GM19463 (cell line): ENCODE measurements at regions not wholly inside any gene's neighbourhood (a gene's known extent, or its start where the extent isn't known, plus 50 kb on each side); places are given as distances from the start of the nearest gene placed in this dataset.
"Not testable (repeated sequence)": the region's sequence is repeated elsewhere in the genome, so short reads cannot be mapped to it uniquely, and the experiment has no call there.

Experiments used
- ATAC-seq: cut with Tn5 transposase; IDR thresholded peaks from one replicate; pipeline ENCODE4 v1.9.1; 2021; ENCODE audit warnings: mild to moderate bottlenecking, moderate library complexity; ENCODE audit not compliant: unreplicated experiment

- no peak for ATAC-seq
Observed at GRCh38 chr2:234166531-234166930, 116.0 kb downstream of the SPP2 start.

DNA sequence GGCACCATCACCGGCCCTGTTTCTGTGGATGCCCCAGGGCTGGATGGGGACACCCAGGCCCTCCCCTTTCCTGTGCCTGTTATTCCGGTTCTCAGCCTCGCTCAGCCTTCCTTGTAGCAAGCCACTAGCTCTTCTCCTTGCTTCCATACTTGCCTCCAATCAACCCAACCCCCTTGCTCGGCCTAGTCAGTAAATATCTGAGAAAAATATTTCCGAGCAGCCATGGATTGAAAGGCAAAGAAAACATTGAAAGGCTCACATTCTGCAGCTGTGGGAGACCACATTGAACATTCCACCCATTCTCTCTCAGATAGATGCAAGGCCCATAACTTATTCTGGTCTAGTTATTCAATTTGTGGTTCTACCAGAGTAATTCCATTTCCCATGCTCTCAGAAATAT is 114.9 kb downstream of the SPP2 start:
- ATAC-seq = no peak

GRCh38 chr2:234164493-234165413 is 114.3 kb downstream of the SPP2 start:
- no peak for ATAC-seq

- no peak for ATAC-seq
Observed at GRCh38 chr2:234163510-234164045, 113.1 kb downstream of the SPP2 start.

GRCh38 chr2:234162861-234163260 is 112.4 kb downstream of the SPP2 start:
- no peak for ATAC-seq

GRCh38 chr2:234161932-234162331 is 111.4 kb downstream of the SPP2 start:
- ATAC-seq = no peak

- ATAC-seq = no peak
Observed at GRCh38 chr2:234158812-234159211, 108.3 kb downstream of the SPP2 start.

DNA sequence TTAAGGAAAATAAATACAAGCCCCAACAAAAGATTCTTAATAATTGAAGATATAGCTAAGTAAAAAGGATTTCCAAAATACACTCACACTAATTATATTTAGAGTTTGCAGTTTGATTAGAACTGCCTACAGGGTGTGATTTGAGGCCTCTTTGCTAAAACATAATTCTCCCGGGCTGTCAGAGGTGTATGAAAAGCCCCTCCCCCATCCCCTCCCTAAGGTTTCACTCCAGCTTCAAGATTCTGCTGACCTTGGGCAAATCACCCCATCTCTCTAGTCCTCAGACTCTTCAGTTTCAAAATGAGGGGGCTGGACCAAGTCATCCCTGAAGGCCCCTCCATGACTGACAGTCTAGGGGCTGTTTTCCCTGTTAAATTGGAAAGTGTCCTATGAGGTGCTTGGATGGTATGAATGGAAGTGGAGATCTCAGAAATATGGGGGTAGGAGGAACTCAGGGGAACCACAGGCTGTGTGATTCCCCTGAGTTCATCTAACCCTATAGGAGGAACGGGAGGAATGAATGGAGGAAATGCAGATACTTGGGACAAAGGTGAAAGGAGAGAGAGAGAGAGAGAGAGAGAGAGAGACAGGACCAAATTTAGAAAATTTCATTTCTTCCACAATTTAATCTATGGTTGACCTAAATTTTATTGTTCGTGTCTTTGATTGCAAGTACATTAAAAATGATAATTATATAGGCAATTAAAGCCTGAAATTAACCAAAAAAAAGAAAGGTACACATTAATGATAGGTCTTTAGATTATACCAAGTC is 107.5 kb downstream of the SPP2 start:
- no peak for ATAC-seq

GRCh38 chr2:234156326-234156725 is 105.8 kb downstream of the SPP2 start:
- no peak for ATAC-seq

DNA sequence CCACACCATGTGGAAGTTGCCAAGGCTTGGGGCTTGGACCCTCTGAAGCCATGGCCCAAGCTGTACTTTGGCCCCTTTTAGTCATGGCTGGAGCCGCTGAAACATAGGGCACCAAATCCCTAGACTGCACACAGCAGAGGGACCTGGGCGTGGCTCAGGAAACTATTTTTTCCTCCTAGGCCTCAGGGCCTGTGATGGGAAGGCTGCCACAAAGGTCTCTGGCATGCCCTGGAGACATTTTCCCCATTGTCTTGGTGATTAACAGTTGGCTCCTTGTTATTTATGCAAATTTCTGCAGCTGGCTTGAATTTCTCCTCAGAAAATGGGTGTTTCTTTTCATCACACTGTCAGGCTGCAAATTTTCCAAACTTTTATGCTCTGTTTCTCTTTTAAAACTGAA is 102.3 kb downstream of the SPP2 start:
- ATAC-seq = not testable (repeated sequence)

GRCh38 chr2:234147335-234147861 is 96.9 kb downstream of the SPP2 start:
- no peak for ATAC-seq

GRCh38 chr2:234146087-234146826 is 95.8 kb downstream of the SPP2 start:
- ATAC-seq = no peak

DNA sequence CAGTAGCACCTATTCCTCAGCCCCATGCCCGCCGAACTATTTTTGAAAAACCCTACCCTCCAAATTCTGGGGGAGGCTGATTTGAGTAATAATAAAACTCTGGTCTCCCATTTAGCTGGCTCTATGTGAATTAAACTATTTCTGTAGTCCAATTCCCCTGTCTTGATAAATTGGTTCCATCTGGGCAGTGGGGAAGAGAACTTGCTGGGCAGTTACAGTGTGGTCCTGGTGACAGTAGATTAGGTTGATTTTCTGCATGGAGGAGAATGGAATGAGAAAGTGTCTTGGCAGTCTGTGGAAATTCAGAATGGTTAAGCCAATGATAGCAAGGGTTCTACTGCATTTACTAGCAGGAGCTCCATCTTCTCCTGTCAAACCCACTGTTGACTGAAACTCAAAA is 95.0 kb downstream of the SPP2 start:
- ATAC-seq = no peak

GRCh38 chr2:234145057-234145456 is 94.6 kb downstream of the SPP2 start:
- no peak for ATAC-seq

- no peak for ATAC-seq
Observed at GRCh38 chr2:234143896-234144295, 93.4 kb downstream of the SPP2 start.

GRCh38 chr2:234142530-234142929 is 92.0 kb downstream of the SPP2 start:
- ATAC-seq = no peak

GRCh38 chr2:234139755-234140154 is 89.3 kb downstream of the SPP2 start:
- ATAC-seq = no peak

DNA sequence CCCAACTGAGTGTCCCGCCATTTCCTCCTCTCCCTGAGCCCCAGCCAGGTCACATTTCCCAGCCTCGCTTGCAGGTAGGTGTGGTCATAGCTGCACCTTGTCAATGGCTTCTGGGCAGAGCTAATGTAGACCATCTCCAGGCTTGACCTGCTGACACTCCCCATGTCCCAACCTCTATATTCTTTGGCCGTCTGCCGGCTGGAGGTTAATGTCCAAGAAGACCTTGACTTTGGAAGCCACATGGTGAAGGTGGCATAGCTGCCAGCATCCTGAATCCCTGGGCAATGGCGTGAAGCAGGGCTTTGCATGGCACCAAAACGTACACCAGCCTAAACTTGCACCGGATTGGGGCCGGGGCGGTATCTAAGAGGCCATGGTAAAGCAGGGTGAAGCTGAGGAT is 88.3 kb downstream of the SPP2 start:
- no peak for ATAC-seq

GRCh38 chr2:234137400-234138014 is 87.0 kb downstream of the SPP2 start:
- ATAC-seq = no peak

- no peak for ATAC-seq
Observed at GRCh38 chr2:234136461-234136860, 86.0 kb downstream of the SPP2 start.
